ENCODE measurements at regions not wholly inside any gene's neighbourhood (a gene's known extent, or its start where the extent isn't known, plus 50 kb on each side); places are given as distances from the start of the nearest gene placed in this dataset.
"Not testable (repeated sequence)": the region's sequence is repeated elsewhere in the genome, so short reads cannot be mapped to it uniquely, and the experiment has no call there.

GRCh38 chr9:75551861-75552260 lies 338.6 kb upstream of the PCSK5 start:
- DNase-seq: no peak

GRCh38 chr9:75552941-75553340 lies 337.5 kb upstream of the PCSK5 start:
- DNase-seq: no peak

GRCh38 chr9:75566813-75567212 lies 323.7 kb upstream of the PCSK5 start:
- not testable (repeated sequence) for DNase-seq

GRCh38 chr9:75570538-75570937 lies 319.9 kb upstream of the PCSK5 start:
- no peak for DNase-seq

GRCh38 chr9:75574569-75574968 lies 315.9 kb upstream of the PCSK5 start:
- DNase-seq: no peak

GRCh38 chr9:75582870-75583269 lies 307.6 kb upstream of the PCSK5 start:
- DNase-seq: no peak

- no peak for DNase-seq
These were observed 301.7 kb upstream of the PCSK5 start for GRCh38 chr9:75588808-75589207.

GRCh38 chr9:75589497-75589896 lies 301.0 kb upstream of the PCSK5 start:
- DNase-seq: no peak

- no peak for DNase-seq
These were observed 298.5 kb upstream of the PCSK5 start for GRCh38 chr9:75591972-75592371.

- no peak for DNase-seq
These were observed 297.9 kb upstream of the PCSK5 start for GRCh38 chr9:75592586-75592985.

- no peak for DNase-seq
These were observed 296.6 kb upstream of the PCSK5 start for GRCh38 chr9:75593920-75594319.

GRCh38 chr9:75599126-75599525 lies 291.3 kb upstream of the PCSK5 start:
- no peak for DNase-seq

GRCh38 chr9:75601280-75601679 lies 289.2 kb upstream of the PCSK5 start:
- DNase-seq: no peak

- no peak for DNase-seq
These were observed 288.4 kb upstream of the PCSK5 start for GRCh38 chr9:75602060-75602459.

- DNase-seq: no peak
These were observed 285.8 kb upstream of the PCSK5 start for GRCh38 chr9:75604661-75605060.

GRCh38 chr9:75607521-75607920 lies 283.0 kb upstream of the PCSK5 start:
- DNase-seq: no peak

GRCh38 chr9:75609401-75609800 lies 281.1 kb upstream of the PCSK5 start:
- no peak for DNase-seq

- DNase-seq: no peak
These were observed 280.2 kb upstream of the PCSK5 start for GRCh38 chr9:75610246-75610645.

- DNase-seq: no peak
These were observed 278.3 kb upstream of the PCSK5 start for GRCh38 chr9:75612205-75612604.

GRCh38 chr9:75612754-75613153 lies 277.7 kb upstream of the PCSK5 start:
- no peak for DNase-seq

- no peak for DNase-seq
These were observed 275.2 kb upstream of the PCSK5 start for GRCh38 chr9:75615284-75615683.

GRCh38 chr9:75616052-75616451 lies 274.4 kb upstream of the PCSK5 start:
- DNase-seq: no peak

GRCh38 chr9:75616841-75617566 lies 273.5 kb upstream of the PCSK5 start:
- DNase-seq: no peak

- no peak for DNase-seq
These were observed 267.0 kb upstream of the PCSK5 start for GRCh38 chr9:75623462-75623861.

GRCh38 chr9:75624998-75625397 lies 265.5 kb upstream of the PCSK5 start:
- DNase-seq: no peak

All from effector CD4-positive, alpha-beta T cell (primary cell).